K562 (cell line): ENCODE measurements at regions not wholly inside any gene's neighbourhood (a gene's known extent, or its start where the extent isn't known, plus 50 kb on each side); places are given as distances from the start of the nearest gene placed in this dataset.

Experiments
- ATAC-seq: fragments of 200-7000 bp; cut with Tn5 transposase; 3 replicates; pipeline ENCODE4 v1.9.1; 2020; ENCODE audit warnings: moderate library complexity
- BruUV-seq: library from RNA; stranded (reverse); fragments of 400-500 nt; replicated peaks from 2 replicates; lab custom pipeline; 2021; lab: Mats Ljungman, UMichigan
- CTCF ChIA-PET: fragments of 300-600 bp; formaldehyde crosslinking; extraction: SDS; loops from one replicate; lab custom pipeline; 2021; ENCODE audit warnings: low intra/inter-chr PET ratio; lab: Yijun Ruan, JAX
- POLR2A ChIA-PET: fragments of 300-600, 350-650 bp; sonication (Branson Sonifier 250); formaldehyde crosslinking; extraction: SDS; loops from one replicate; lab custom pipeline; 2021; ENCODE audit warnings: antibody characterized with exemption, inconsistent platforms; lab: Yijun Ruan, JAX
- DNase-seq, 4 experiments: peaks; one replicate each; pipeline versions ENCODE4 v3.0.0 to v3.0.0-alpha.2; 2011 to 2018; ENCODE audit warnings: low spot score in 3 of 4, mixed read lengths in 3 of 4; ENCODE audit errors: extremely low read depth in 1 of 4
- FAIRE-seq: peaks from 2 replicates; lab custom pipeline; 2011; peaks lifted over from hg19 to GRCh38; lab: Jason Lieb, UNC
- H2AFZ ChIP-seq: 2 replicates; pipeline ENCODE4 v1.6.0; 2011; ENCODE audit warnings: low read depth, low read length, control low read depth, inconsistent platforms
- H3K27ac ChIP-seq: fragments of 200-600 bp; 3 replicates; pipeline ENCODE4 v1.8.0; 2011; ENCODE audit warnings: low read depth, mild to moderate bottlenecking, control low read depth, inconsistent platforms, low read length, moderate library complexity, mixed read lengths; ENCODE audit errors: extremely low read depth
- H3K27me3 ChIP-seq, 2 experiments: fragments of 300-600 bp in 1 of 2; 2 replicates in 1 of 2; 3 replicates in 1 of 2; pipeline versions ENCODE4 v1.6.0 to v1.8.0; 2011; ENCODE audit warnings: inconsistent platforms in 2 of 2, low read length in 2 of 2, mild to moderate bottlenecking in 1 of 2, mixed read lengths in 1 of 2, moderate library complexity in 1 of 2; ENCODE audit not compliant: control insufficient read depth in 2 of 2, insufficient read depth in 2 of 2
- H3K36me3 ChIP-seq: fragments of 300-600 bp; 3 replicates; pipeline ENCODE4 v1.8.0; 2011; ENCODE audit warnings: mild to moderate bottlenecking, low read length, inconsistent platforms; ENCODE audit not compliant: control insufficient read depth, insufficient read depth
- H3K4me1 ChIP-seq, 2 experiments: fragments of 200-600 bp in 1 of 2; replicated peaks in 1 of 2; 2 replicates in 1 of 2; 3 replicates in 1 of 2; pipeline versions ENCODE4 v1.5.1 to v1.8.0; 2011; ENCODE audit warnings: inconsistent platforms in 2 of 2, low read length in 2 of 2, mild to moderate bottlenecking in 1 of 2, mixed read lengths in 1 of 2, moderate library complexity in 1 of 2; ENCODE audit not compliant: control insufficient read depth in 2 of 2, insufficient read depth in 2 of 2
- H3K4me2 ChIP-seq: 2 replicates; pipeline ENCODE4 v1.6.1; 2011; ENCODE audit warnings: low read length, control low read depth, inconsistent platforms, mixed read lengths; ENCODE audit not compliant: insufficient read depth
- H3K4me3 ChIP-seq: fragments of 200-600 bp; sonication (generic), shearing (Covaris generic); 2 replicates; pipeline ENCODE4 v1.5.1; 2016; ENCODE audit warnings: control low read depth, inconsistent platforms
- H3K79me2 ChIP-seq: fragments of 200-600 bp; 3 replicates; pipeline ENCODE4 v1.8.0; 2011; ENCODE audit warnings: low read length, inconsistent platforms; ENCODE audit not compliant: control insufficient read depth, insufficient read depth
- H3K9ac ChIP-seq, 2 experiments: 2 replicates each; pipeline versions ENCODE4 v1.6.0 to v1.6.1; 2011; ENCODE audit warnings: low read depth in 2 of 2, low read length in 2 of 2, control low read depth in 1 of 2, inconsistent platforms in 1 of 2, mild to moderate bottlenecking in 1 of 2, mixed read lengths in 1 of 2; ENCODE audit not compliant: insufficient read depth in 1 of 2
- H3K9me1 ChIP-seq: one replicate; pipeline ENCODE4 v1.6.0; 2011; ENCODE audit warnings: inconsistent platforms, mild to moderate bottlenecking, low read length, moderate library complexity; ENCODE audit not compliant: control insufficient read depth, insufficient read depth
- H3K9me3 ChIP-seq: replicated peaks from 2 replicates; pipeline ENCODE4 v1.5.1; 2011; ENCODE audit warnings: low read depth, low read length, inconsistent platforms; ENCODE audit not compliant: control insufficient read depth, insufficient read depth
- H4K20me1 ChIP-seq: replicated peaks from 2 replicates; pipeline ENCODE4 v1.6.1; 2011; ENCODE audit warnings: low read length, inconsistent platforms, mixed read lengths; ENCODE audit not compliant: control insufficient read depth, insufficient read depth
- C11orf30 ChIP-seq: fragments of 450-650 bp; IDR thresholded peaks from 2 replicates; pipeline ENCODE4 v1.6.1; 2016; ENCODE audit warnings: low read depth, mild to moderate bottlenecking
- RBM25 ChIP-seq: fragments of 200-400 bp; formaldehyde crosslinking; IDR thresholded peaks from 2 replicates; pipeline ENCODE4 v1.6.1; 2018; ENCODE audit warnings: low read length, low read depth, moderate library complexity; ENCODE audit not compliant: severe bottlenecking
- SNRNP70 ChIP-seq: fragments of 200-400 bp; formaldehyde crosslinking; optimal IDR thresholded peaks from 2 replicates; pipeline ENCODE3; 2017; ENCODE audit warnings: low read depth, low read length
- SPI1 ChIP-seq: IDR thresholded peaks from 2 replicates; pipeline ENCODE4 v1.6.1; 2011; ENCODE audit warnings: low read depth, low read length, control low read depth, borderline replicate concordance
- ZKSCAN1 ChIP-seq: fragments of 150-350 bp; IDR thresholded peaks from 2 replicates; pipeline ENCODE4 v1.6.1; 2016; ENCODE audit warnings: low read depth, low read length
- WGBS: fragments of 100-300 bp; shearing (Covaris generic); methylation state at CpG from one replicate; pipeline ENCODE4 v1.1.6; 2016; ENCODE audit warnings: low coverage, mixed read lengths; ENCODE audit not compliant: insufficient coverage; ENCODE audit errors: missing lambda C conversion rate; 5-methylcytosine and 5-hydroxymethylcytosine counted together
- in situ Hi-C: fragments of 300-500 bp; cut with MboI; formaldehyde crosslinking; loops from 4 replicates; pipeline ENCODE4 v1.15.0; 2018; ENCODE audit warnings: inconsistent platforms, mixed read lengths
- intact Hi-C: fragments of 100-400 bp; cut with micrococcal nuclease; formaldehyde crosslinking; loops from 2 replicates; pipeline ENCODE4 v1.14.2; 2022
- TF ChIP-seq, protein P1 (sequence below): sonication (generic); formaldehyde crosslinking; IDR thresholded peaks from 2 replicates; pipeline ENCODE4 v1.5.0; 2020; ENCODE audit warnings: missing genetic modification reagents
- TF ChIP-seq, protein P2 (sequence below): fragments of 450-650 bp; IDR thresholded peaks from 2 replicates; pipeline ENCODE4 v1.6.1; 2016; ENCODE audit warnings: low read depth, mild to moderate bottlenecking, moderate library complexity
- TF ChIP-seq, protein P3 (sequence below): fragments of 450-650 bp; IDR thresholded peaks from 2 replicates; pipeline ENCODE4 v1.6.1; 2016; ENCODE audit warnings: missing biosample characterization, missing genetic modification characterization

DNA sequence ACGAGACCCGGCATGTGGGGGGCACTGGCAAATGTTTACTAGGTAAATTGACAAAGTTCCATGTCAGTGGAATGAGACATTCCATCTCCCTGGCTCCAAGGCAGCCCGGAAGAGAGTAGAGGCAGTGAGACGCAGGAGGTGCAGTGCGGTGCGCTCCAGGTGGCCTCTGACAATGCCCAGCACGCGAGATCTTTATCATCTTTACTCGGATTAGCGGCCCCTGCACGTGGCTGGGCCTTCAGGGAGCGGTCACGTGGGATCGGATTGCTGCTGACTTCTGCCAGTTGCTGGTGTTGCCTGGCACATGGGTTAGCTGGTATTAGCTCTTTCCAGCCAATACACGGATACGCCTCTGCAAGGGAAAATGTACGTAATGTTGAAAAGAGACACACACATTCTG, 151.2 kb upstream of the ALKAL2 start:
- peaks cover 0 to 4% of the 10 kb centered on the region in 2 experiments; a peak in 1 of 5 replicates for H3K4me1 ChIP-seq
- 3% methylated on average over 16 of the region's 17 CpGs for WGBS
- no peaks in the 10 kb centered on the region for H3K9me3 ChIP-seq
- DNase-seq (no peak), FAIRE-seq (no peak), ATAC-seq (no peak)
- no peak for TF ChIP-seq C11orf30
- TF ChIP-seq, protein P1, sequence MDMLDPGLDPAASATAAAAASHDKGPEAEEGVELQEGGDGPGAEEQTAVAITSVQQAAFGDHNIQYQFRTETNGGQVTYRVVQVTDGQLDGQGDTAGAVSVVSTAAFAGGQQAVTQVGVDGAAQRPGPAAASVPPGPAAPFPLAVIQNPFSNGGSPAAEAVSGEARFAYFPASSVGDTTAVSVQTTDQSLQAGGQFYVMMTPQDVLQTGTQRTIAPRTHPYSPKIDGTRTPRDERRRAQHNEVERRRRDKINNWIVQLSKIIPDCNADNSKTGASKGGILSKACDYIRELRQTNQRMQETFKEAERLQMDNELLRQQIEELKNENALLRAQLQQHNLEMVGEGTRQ: 0 out of 2 replicates have a peak, but pooled peaks have one; percentile 24
- TF ChIP-seq SNRNP70: no peak
- H3K4me3 ChIP-seq: no peak overlapping the region
- no TSS peak for BruUV-seq
- ChIA-PET POLR2A (no interaction called here), CTCF (no interaction called here)
- H3K9ac ChIP-seq: no peak overlapping the region
- intact Hi-C loops (no loop called here), in situ Hi-C loops (no loop called here)
- no peaks in the 10 kb centered on the region for H3K79me2 ChIP-seq
- no peaks in the 10 kb centered on the region for H3K36me3 ChIP-seq
- no peaks in the 10 kb centered on the region for H3K9me1 ChIP-seq
- no peak overlapping the region for H3K4me2 ChIP-seq
- peaks cover 0 to 46% of the 10 kb centered on the region in 2 experiments; a peak in 2 of 5 replicates for H3K27me3 ChIP-seq
- no peak overlapping the region for H3K27ac ChIP-seq
- H2AFZ ChIP-seq: no peak overlapping the region
- H4K20me1 ChIP-seq: no peaks in the 10 kb centered on the region

DNA sequence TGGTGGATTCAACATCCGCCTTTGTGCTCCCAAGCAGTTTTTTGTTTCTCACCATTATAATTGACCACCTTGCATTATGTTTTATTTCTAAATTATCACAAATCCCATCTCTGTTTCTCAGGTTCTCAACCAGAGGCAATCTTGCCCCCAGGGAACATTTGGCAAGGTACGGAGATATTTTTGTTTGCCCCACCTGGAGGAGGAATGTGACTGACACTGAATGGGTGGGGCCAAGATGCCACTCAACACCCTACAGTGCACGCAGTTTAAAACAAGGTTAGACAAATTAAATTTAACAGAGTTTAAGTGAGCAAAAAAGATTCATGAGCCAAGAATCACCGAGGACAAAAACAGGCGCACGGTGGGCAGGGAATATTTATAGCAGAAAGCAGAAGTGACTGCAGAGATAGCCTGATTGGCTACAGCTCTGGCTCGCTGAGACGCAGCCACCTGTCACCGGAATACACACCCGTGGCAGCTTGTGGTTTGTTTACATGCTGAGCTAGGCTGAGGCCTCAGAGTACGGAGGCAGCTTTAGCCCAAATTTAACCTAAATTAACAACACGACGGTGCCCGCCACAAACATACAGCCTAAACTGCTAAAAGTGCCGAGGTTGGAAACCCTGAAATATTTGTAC, 150.0 kb upstream of the ALKAL2 start:
- Histone ChIP-seq H3K79me2 (no peaks in the 10 kb centered on the region), H3K27ac (no peak overlapping the region), H3K9me1 (no peaks in the 10 kb centered on the region), H4K20me1 (no peaks in the 10 kb centered on the region), H3K4me2 (no peak overlapping the region), H2AFZ (no peak overlapping the region), H3K9me3 (no peaks in the 10 kb centered on the region), H3K27me3 (peaks cover 0 to 38% of the 10 kb centered on the region in 2 experiments; a peak in 2 of 5 replicates), H3K4me1 (no peaks in the 10 kb centered on the region), H3K4me3 (no peak overlapping the region), H3K9ac (no peak overlapping the region), H3K36me3 (no peaks in the 10 kb centered on the region)
- BruUV-seq: no TSS peak
- no peak for FAIRE-seq
- intact Hi-C loops: no loop called here
- DNase-seq: peak in 1 of 4 experiments; percentile 17
- 2% methylated on average over 15 of the region's 15 CpGs for WGBS
- in situ Hi-C loops: no loop called here
- ATAC-seq: peak; percentile 76
- CTCF ChIA-PET: no interaction called here
- POLR2A ChIA-PET: no interaction called here
- TF ChIP-seq, protein P2, sequence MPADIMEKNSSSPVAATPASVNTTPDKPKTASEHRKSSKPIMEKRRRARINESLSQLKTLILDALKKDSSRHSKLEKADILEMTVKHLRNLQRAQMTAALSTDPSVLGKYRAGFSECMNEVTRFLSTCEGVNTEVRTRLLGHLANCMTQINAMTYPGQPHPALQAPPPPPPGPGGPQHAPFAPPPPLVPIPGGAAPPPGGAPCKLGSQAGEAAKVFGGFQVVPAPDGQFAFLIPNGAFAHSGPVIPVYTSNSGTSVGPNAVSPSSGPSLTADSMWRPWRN: no peak
- TF ChIP-seq RBM25 (no peak), SPI1 (peak; percentile 77; the same call in 1 of the 2 replicates), ZKSCAN1 (no peak)
- TF ChIP-seq, protein P3, sequence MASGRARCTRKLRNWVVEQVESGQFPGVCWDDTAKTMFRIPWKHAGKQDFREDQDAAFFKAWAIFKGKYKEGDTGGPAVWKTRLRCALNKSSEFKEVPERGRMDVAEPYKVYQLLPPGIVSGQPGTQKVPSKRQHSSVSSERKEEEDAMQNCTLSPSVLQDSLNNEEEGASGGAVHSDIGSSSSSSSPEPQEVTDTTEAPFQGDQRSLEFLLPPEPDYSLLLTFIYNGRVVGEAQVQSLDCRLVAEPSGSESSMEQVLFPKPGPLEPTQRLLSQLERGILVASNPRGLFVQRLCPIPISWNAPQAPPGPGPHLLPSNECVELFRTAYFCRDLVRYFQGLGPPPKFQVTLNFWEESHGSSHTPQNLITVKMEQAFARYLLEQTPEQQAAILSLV (tag): no peak
